Dendritic cell treated with granulocyte-macrophage colony-stimulating factor and Interleukin-4, amounts not matched to agents 40 ng/mL and 50 ng/mL, for 4 days (primary cell): ENCODE measurements at regions not wholly inside any gene's neighbourhood (a gene's known extent, or its start where the extent isn't known, plus 50 kb on each side); places are given as distances from the start of the nearest gene placed in this dataset.
"Not testable (repeated sequence)": the region's sequence is repeated elsewhere in the genome, so short reads cannot be mapped to it uniquely, and the experiment has no call there.

Source experiments
- H3K27ac Mint-ChIP-seq: one replicate; pipeline ENCODE4 v1.8.0; 2022; ENCODE audit warnings: mild to moderate bottlenecking, mixed read lengths
- H3K27me3 Mint-ChIP-seq: one replicate; pipeline ENCODE4 v1.8.0; 2022; ENCODE audit warnings: mild to moderate bottlenecking, mixed read lengths
- H3K36me3 Mint-ChIP-seq: one replicate; pipeline ENCODE4 v1.8.0; 2022; ENCODE audit warnings: low read depth, mixed read lengths
- H3K4me1 Mint-ChIP-seq: one replicate; pipeline ENCODE4 v1.8.0; 2022; ENCODE audit warnings: low read depth, mixed read lengths
- H3K4me3 Mint-ChIP-seq: one replicate; pipeline ENCODE4 v1.8.0; 2022; ENCODE audit warnings: mild to moderate bottlenecking, moderate library complexity, mixed read lengths
- H3K9me3 Mint-ChIP-seq: one replicate; pipeline ENCODE4 v1.8.0; 2022; ENCODE audit warnings: mixed read lengths
- intact Hi-C: fragments of 100-400 bp; cut with micrococcal nuclease; formaldehyde crosslinking; loops from one replicate; pipeline ENCODE4 v1.15.0; 2022

DNA sequence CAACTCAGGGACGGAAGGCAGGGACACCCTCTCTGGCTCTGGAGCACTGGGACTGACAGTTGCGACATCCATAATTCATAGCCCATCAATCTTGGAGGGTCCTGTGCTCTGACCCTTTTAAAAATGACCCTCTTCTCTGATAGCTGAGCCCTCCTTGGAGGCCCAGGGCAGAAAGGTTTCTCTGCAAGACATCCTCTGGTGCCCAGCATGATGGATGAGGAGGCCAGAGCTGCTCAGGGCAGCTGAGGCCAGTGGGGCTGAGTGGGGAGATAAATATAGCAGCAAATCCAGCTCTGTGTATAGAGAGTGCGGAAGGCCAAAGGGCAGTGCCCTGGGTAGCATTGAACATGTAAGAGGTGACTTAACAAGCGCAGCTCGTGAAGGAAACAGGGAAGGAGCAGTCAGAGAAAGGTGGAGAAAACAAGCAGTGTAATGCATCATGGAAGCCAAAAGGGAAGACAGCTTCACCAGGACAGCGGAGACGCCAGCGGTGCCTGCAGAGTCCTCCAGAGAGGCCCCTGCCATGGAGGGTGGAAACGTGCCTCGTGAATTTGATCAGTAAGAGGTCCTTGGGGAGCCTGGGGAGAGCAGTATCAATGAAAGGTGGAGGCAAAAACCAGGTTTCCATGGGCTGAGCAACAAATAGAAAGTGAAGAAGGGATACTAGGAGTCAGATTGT is 50.4 kb upstream of the FMOD start:
- Mint-ChIP-seq H3K4me3 (no peak overlapping the region), H3K4me1 (peaks cover 44% of the 10 kb centered on the region), H3K9me3 (no peaks in the 10 kb centered on the region), H3K27me3 (peaks cover 18% of the 10 kb centered on the region), H3K36me3 (no peaks in the 10 kb centered on the region), H3K27ac (peak overlapping the region; percentile 77)
- intact Hi-C loops, result no loop called here

DNA sequence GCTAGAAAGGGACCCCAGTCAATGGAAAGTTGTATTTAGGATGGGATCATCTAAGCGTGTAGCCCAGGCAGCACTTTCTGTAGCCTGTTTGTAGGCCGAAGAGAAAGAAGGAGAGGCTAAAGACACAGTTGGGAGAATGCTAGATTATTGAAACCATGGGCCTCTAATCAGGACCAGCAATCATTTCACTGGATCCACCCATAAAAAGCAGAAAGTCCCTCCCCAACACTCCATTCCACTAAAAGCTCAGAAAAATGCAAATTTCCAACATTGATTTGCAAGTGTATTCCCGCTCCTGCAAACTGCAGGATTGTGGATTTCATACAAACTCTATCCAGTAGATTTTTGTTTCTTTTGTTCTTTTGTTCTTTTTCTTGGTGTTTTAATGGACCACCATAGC is 51.2 kb upstream of the FMOD start:
- no peaks in the 10 kb centered on the region for H3K9me3 Mint-ChIP-seq
- no peaks in the 10 kb centered on the region for H3K36me3 Mint-ChIP-seq
- peaks cover 46% of the 10 kb centered on the region for H3K4me1 Mint-ChIP-seq
- H3K27me3 Mint-ChIP-seq, result peaks cover 12% of the 10 kb centered on the region
- peak overlapping the region; percentile 77 for H3K27ac Mint-ChIP-seq
- no peak overlapping the region for H3K4me3 Mint-ChIP-seq
- intact Hi-C loops, result no loop called here

DNA sequence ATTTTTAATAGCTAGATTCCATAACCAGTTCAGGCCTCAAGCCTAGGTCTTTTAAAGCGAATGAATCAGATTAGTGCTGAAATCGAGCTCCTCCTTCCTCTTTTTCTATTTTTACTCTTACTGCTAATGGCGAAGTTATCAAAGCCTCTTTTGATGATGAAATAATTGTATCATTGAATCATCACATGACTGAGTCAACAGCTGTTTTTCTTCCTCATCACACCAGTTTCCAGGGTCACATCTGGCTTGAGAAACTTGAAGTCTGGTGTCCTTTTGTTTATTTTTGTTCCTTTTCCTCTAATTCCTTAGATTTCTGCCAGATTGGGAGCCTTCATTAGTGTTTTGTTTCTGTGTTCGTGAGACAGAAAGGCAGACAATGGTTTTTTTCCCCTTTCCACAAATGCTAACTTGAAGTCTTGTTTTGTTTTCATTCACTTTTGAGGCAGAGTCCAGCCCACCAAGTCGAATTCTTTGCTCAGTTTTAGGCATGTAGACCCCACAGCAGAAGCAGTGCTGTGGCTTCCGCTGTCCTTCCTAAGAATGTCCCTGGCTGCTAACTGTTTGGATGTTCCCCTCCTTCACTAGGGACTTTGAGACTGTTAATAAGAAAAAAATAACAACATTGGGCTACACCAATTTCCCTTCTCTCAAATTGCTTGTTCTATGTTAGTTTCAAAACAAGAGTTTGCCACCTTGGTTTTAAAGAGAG is 51.9 kb upstream of the FMOD start:
- Mint-ChIP-seq H3K9me3 (no peaks in the 10 kb centered on the region), H3K4me1 (peaks cover 51% of the 10 kb centered on the region), H3K4me3 (no peak overlapping the region), H3K27ac (peak overlapping the region; percentile 77), H3K27me3 (peaks cover 6% of the 10 kb centered on the region), H3K36me3 (no peaks in the 10 kb centered on the region)
- intact Hi-C loops, result no loop called here

DNA sequence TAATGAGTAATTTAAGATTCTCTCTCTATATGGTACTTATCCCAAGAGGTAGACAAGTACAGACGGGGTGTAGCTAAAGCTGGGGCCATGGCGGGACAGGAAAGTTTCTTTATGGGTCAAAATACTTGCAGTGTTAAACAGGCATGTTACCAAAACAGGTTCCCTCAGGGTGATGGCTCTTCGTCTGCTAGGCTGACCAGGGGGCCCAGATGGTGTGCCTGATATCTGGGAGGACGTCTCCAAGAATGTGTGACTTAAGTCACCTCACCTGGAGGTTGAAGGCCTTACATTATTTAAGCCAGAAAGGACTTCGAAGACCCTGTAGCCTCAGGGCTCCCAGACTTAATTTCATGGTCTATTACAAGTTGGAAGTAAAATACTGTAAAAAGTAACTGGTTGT is 52.7 kb upstream of the FMOD start:
- Mint-ChIP-seq H3K4me3 (no peak overlapping the region), H3K36me3 (no peaks in the 10 kb centered on the region), H3K9me3 (no peaks in the 10 kb centered on the region), H3K27ac (peak overlapping the region; percentile 77), H3K27me3 (peaks cover under 1% of the 10 kb centered on the region), H3K4me1 (peaks cover 59% of the 10 kb centered on the region)
- intact Hi-C loops, result no loop called here

DNA sequence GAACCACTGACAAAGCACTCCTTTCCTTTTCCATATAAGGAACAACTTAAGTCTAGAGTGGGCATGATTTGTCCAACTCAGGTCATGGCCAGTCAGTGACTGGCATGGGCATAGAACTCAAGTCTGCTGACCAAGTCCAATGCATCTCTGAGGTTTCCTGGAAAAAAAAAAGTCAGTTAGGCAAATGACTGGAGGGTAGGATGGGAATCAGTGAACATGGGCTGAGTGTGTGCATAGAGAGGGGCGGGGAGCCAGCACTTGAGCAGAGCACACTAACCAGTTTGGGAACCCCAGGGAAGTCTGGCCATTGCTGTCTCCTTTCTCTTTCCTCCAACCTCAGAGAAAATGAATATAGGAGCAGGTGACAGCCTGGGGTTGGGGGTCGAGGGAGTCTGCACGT is 53.6 kb upstream of the FMOD start:
- H3K4me3 Mint-ChIP-seq, result no peak overlapping the region
- H3K27me3 Mint-ChIP-seq, result no peaks in the 10 kb centered on the region
- H3K36me3 Mint-ChIP-seq, result no peaks in the 10 kb centered on the region
- intact Hi-C loops, result no loop called here
- H3K4me1 Mint-ChIP-seq, result peaks cover 68% of the 10 kb centered on the region
- H3K27ac Mint-ChIP-seq, result no peak overlapping the region
- no peaks in the 10 kb centered on the region for H3K9me3 Mint-ChIP-seq

DNA sequence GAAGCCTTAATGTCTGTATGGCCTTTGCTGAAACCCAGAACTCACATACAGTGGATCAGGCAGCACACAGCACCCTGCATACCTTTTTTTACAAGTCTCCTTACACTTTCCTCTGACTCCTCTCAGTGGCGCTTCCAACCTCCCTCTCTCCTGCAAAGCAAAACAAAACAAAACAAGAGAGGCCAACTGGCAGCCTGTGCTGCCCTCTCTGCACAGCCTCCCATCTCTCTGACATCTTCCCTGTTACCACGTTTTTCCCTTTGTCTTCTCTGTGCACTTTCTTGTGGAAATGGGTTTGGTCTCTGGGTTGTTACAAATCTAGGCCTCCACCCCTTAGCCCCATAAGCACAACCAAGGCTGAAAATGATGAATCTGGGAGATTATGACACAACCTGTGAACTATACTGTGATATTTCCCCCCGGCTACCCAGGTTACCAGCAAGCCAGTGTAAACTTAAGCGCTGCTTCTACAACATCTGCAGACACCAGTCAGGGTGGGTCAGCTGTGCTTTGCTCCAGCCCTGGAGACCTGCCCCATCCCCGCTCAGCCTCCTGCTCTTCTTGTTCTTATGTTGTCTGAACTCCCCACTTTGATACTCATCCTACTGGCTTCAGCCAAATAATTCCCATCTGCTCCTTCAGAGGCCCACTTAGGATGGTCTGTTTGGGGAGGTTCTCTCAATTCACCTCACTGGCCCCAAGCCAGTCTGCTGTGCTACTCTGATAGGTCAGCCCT is 54.9 kb upstream of the FMOD start:
- intact Hi-C loops, result no loop called here
- H3K36me3 Mint-ChIP-seq, result no peaks in the 10 kb centered on the region
- H3K27ac Mint-ChIP-seq, result no peak overlapping the region
- peaks cover 79% of the 10 kb centered on the region for H3K4me1 Mint-ChIP-seq
- H3K4me3 Mint-ChIP-seq, result no peak overlapping the region
- H3K27me3 Mint-ChIP-seq, result no peaks in the 10 kb centered on the region
- H3K9me3 Mint-ChIP-seq, result no peaks in the 10 kb centered on the region

DNA sequence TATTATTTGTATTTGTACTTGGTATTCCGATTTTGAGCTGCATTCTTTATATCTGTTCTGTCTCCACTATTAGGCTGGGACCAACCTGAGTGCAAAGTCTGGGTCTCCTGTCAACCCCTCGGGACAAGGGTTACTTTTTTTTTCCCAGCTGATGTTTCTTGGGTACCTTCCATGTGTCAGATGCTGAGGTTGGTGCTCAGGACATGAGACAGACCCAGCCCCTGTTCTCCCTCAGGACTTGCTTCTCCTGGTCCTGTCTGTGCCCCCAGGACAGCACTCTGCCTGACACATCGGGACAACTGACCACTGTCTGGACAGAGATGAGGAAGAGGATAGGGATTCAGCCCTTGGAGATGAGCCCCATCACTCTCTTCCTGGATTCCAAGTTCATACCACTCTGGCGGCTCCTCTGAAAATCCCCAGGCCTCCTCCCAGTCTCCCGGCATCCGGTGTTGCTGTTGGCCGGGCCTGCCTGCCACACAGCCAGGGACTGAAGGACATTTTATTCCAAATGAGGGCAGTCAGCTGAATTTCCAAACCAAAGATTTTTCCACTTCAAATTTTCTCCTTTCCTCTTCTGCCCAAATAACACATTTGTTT is 55.6 kb upstream of the FMOD start:
- Mint-ChIP-seq H3K9me3 (no peaks in the 10 kb centered on the region), H3K27me3 (no peaks in the 10 kb centered on the region), H3K27ac (peak overlapping the region; percentile 15), H3K4me3 (no peak overlapping the region), H3K36me3 (no peaks in the 10 kb centered on the region), H3K4me1 (peaks cover 79% of the 10 kb centered on the region)
- intact Hi-C loops, result no loop called here

DNA sequence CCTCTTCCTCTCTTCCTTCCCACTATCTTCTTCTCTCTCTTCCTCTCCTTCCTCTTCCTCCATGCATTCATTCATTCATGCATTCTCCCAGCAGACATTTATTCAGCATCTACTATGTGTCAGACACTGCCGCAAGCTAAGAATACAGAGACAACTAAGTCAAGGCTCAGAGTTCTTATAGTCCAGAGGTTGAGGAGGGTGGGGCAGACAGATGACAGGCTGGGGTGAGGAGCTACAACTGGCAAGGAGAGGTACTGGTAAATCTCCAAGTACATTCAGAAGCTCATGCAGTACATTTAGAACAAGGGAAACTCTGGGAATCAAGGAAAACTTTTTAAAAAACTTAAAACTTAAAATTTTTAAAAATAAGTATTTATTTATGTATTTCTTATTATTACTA is 56.4 kb upstream of the FMOD start:
- no peaks in the 10 kb centered on the region for H3K36me3 Mint-ChIP-seq
- H3K4me1 Mint-ChIP-seq, result peaks cover 80% of the 10 kb centered on the region
- H3K4me3 Mint-ChIP-seq, result no peak overlapping the region
- no peak overlapping the region for H3K27ac Mint-ChIP-seq
- peaks cover under 1% of the 10 kb centered on the region for H3K9me3 Mint-ChIP-seq
- H3K27me3 Mint-ChIP-seq, result no peaks in the 10 kb centered on the region
- intact Hi-C loops, result no loop called here

DNA sequence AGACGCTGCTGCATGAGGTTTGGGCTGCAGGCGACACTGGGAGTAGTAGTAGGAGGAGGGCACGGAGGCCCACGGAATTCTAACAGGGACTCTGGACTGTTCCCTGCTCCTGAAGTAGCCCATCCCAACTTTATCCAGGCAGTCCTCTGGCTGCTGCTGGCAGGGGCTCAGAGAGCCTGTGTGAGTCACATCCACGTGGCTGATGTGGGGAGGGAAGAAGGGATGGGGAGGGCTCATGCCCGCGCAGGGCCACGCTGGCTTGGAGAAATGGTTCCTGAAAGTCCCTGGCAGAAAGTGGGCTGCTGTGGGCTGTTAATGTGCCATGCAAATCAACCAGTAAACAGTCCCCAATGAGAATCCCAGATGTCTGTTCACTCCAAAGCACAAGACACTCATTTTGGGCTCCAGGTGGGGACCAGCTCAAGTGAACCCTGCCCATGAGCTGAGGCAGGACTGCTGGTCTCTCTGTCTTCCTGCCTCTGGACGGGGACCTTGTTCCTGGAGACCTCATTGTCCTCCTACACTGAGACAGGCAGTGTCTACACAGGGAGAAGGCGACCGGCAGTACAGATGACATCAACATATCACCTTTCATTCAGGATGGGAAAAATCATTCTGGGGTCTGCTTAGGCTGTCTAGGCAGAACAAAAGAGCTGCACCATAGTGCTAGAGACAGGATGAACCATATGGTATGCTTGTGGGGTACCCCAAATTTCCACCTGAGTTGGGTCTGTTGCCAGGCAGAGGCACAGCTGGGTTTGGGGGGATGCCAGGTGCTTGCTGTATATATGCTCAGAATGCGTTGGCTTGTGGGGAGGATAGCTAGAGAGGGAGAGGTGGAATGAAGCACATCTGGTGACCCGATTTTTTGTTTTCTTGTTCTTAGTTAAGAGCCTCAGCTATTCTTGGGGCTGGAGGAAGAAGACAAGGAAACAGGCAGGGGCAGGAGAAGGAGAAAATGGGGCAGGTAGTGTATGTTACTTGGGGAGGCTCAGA is 57.9 kb upstream of the FMOD start:
- Mint-ChIP-seq H3K9me3 (peaks cover 12% of the 10 kb centered on the region), H3K4me3 (no peak overlapping the region), H3K36me3 (no peaks in the 10 kb centered on the region), H3K27ac (peak overlapping the region; percentile 73), H3K4me1 (peaks cover 65% of the 10 kb centered on the region), H3K27me3 (no peaks in the 10 kb centered on the region)
- intact Hi-C loops, result no loop called here

DNA sequence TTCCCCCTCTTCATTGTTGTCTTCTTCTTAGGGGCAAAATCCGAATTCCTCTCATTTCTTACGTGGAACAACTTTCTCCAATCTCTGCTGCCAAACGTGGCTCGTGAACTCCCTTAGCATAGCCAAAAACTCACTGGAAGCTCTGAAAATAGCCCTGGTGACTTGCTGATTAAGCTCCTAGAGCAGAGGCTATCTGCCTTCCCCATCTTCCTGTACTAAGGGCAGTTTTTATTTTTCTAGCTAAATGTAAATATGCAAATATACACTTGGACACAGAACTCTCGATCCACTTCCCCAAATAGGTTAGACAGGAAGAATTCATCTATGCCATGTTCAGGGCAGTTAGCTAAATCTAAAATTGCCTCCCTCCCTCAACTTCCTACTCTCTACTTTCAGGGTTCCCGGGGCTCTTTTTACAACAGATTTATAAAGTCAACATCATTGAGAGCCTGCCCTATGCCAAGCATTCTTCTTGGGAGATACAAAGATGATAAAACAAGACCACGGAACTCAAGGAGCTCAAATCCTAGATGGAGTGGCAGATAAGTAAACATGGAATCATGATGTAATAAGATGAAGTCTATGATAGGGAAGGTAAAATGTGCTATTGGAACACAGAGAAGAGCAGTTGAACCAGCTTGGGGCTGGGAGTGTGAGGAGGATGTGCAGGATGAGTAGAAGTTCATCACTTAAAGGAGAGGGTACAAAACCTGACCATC is 59.4 kb upstream of the FMOD start:
- no peaks in the 10 kb centered on the region for H3K36me3 Mint-ChIP-seq
- H3K27me3 Mint-ChIP-seq, result peaks cover 6% of the 10 kb centered on the region
- H3K4me1 Mint-ChIP-seq, result peaks cover 57% of the 10 kb centered on the region
- no peak overlapping the region for H3K4me3 Mint-ChIP-seq
- peak overlapping the region; percentile 73 for H3K27ac Mint-ChIP-seq
- intact Hi-C loops, result no loop called here
- H3K9me3 Mint-ChIP-seq, result peaks cover 12% of the 10 kb centered on the region

DNA sequence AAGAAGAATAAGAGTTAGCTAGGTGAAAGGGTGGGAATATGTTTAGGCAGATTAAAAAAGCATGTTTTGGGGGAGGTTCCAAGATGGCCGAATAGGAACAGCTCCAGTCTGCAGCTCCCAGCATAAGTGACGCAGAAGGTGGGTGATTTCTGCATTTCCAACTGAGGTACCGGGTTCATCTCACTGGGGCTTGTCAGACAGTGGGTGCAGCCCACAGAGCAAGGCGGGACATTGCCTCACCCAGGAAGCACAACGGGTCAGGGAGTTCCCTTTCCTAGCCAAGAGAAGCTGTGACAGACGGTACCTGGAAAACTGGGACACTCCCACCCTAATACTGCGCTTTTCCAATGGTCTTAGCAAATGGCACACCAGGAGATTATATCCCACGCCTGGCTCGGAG is 60.5 kb upstream of the FMOD start:
- H3K4me3 Mint-ChIP-seq, H3K36me3 Mint-ChIP-seq, intact Hi-C loops, H3K27me3 Mint-ChIP-seq: not testable (repeated sequence)
- H3K4me1 Mint-ChIP-seq, result peaks cover 56% of the 10 kb centered on the region
- H3K27ac Mint-ChIP-seq, result peak overlapping the region; percentile 47
- peaks cover 12% of the 10 kb centered on the region for H3K9me3 Mint-ChIP-seq

DNA sequence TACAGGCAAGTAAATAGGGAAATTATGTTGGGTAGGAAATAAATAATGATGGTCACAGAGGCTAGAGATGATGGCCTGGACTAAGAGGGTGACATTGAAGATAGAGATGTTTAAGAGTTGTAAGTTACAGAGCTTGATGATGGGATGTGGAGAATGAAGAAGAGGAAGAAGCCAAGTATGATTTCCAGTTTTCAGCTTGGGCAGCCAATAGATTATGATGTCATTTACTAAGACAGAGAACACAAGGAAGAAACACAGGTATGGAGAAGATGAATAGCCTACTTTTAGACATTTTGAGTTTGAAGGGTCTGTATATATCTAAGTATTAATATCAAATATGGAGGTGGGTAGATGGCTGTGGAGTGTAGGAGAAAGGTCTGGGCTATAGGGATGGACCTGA is 56.0 kb upstream of the PRELP start:
- H3K9me3 Mint-ChIP-seq, result no peaks in the 10 kb centered on the region
- H3K4me1 Mint-ChIP-seq, result peaks cover 22% of the 10 kb centered on the region
- no peak overlapping the region for H3K4me3 Mint-ChIP-seq
- H3K27ac Mint-ChIP-seq, result no peak overlapping the region
- H3K27me3 Mint-ChIP-seq, result peaks cover 26% of the 10 kb centered on the region
- H3K36me3 Mint-ChIP-seq, result no peaks in the 10 kb centered on the region
- intact Hi-C loops, result no loop called here

DNA sequence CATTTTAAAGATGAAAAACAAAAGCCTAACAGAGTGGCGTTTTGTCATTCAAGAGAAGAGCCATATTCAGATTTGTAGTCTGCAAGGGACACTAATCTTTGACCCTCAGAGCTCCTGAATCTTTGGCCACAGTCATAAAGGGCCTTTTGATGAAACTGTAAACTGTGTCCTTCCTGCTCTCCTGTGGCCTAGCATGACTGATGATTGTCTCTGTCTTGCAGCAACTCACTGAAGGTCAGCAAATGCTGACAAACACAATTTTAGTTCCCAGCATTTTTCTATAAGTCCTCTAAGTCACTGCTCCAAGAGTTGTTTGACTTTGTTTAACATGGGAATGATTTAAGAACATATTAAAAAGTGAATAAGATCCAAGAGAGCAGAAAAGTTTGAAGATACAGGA is 55.3 kb upstream of the PRELP start:
- Mint-ChIP-seq H3K36me3 (no peaks in the 10 kb centered on the region), H3K9me3 (no peaks in the 10 kb centered on the region), H3K4me3 (no peak overlapping the region), H3K27ac (no peak overlapping the region), H3K4me1 (peaks cover 29% of the 10 kb centered on the region), H3K27me3 (peaks cover 27% of the 10 kb centered on the region)
- intact Hi-C loops, result no loop called here
